ENCODE measurements at regions not wholly inside any gene's neighbourhood (a gene's known extent, or its start where the extent isn't known, plus 50 kb on each side); places are given as distances from the start of the nearest gene placed in this dataset.

- TF ChIP-seq CTCF (IDR thresholded peaks at IDR 0.05) (no peak), EZH2 (IDR thresholded peaks at IDR 0.05; ENCODE audit: borderline replicate concordance, insufficient read depth, low read depth, low read length, poor library complexity, severe bottlenecking) (no peak)
Observed at GRCh38 chr16:80198311-80199299, 342.2 kb upstream of the DYNLRB2 start.
